ENCODE measurements at regions not wholly inside any gene's neighbourhood (a gene's known extent, or its start where the extent isn't known, plus 50 kb on each side); places are given as distances from the start of the nearest gene placed in this dataset.

DNA sequence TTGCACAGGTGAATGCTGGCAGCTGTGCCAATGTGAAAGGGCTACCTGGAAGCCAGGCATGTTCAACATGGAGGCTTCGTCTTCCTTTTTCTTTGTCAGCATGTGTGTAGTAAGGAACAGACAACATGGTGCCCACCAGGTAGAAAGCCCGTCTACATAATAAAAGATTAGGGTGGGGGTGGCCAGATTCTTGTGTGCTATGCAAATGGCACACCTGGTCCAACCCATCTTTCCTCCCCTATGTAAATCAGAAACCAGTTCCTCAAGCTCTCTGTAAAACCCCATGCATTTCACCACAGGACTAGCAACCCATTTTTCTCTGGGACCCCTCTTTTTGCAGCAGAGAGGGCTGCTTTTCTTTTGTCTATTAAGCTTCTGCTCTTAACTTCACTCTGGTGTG lies 72.3 kb upstream of the ZP4 start:
- Histone ChIP-seq H3K27ac (no peak overlapping the region), H3K4me3 (no peak overlapping the region), H3K4me2 (no peak overlapping the region), H3K9me3 (no peaks in the 10 kb centered on the region), H3K4me1 (no peaks in the 10 kb centered on the region)
- DNase-seq (ENCODE audit: low read depth in 1 of 2, low spot score in 1 of 2) = no peak
- no peak for TF ChIP-seq KDM5A (IDR thresholded peaks at IDR 0.05)
- TF ChIP-seq FOXS1 (CRISPR knock-in tag; IDR thresholded peaks at IDR 0.05) = no peak
- TF ChIP-seq, protein P1, sequence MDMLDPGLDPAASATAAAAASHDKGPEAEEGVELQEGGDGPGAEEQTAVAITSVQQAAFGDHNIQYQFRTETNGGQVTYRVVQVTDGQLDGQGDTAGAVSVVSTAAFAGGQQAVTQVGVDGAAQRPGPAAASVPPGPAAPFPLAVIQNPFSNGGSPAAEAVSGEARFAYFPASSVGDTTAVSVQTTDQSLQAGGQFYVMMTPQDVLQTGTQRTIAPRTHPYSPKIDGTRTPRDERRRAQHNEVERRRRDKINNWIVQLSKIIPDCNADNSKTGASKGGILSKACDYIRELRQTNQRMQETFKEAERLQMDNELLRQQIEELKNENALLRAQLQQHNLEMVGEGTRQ (IDR thresholded peaks at IDR 0.05) = no peak
- TF ChIP-seq TP53 (CRISPR knock-in tag; IDR thresholded peaks at IDR 0.05) = no peak
- TF ChIP-seq, protein P2, sequence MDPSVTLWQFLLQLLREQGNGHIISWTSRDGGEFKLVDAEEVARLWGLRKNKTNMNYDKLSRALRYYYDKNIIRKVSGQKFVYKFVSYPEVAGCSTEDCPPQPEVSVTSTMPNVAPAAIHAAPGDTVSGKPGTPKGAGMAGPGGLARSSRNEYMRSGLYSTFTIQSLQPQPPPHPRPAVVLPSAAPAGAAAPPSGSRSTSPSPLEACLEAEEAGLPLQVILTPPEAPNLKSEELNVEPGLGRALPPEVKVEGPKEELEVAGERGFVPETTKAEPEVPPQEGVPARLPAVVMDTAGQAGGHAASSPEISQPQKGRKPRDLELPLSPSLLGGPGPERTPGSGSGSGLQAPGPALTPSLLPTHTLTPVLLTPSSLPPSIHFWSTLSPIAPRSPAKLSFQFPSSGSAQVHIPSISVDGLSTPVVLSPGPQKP (IDR thresholded peaks at IDR 0.05; ENCODE audit: low read depth, low read length) = no peak
- no peak for ATAC-seq
- 4% methylated on average over 2 of the region's 2 CpGs for WGBS (ENCODE audit: missing lambda C conversion rate)
- FAIRE-seq = no peak
- ChIA-PET CTCF (interaction anchor here (0.7 kb wide), 2 partner anchors 22 to 156 kb away, joined by 3 to 4 read pairs; no protein-coding TSS in a partner anchor), POLR2A (no interaction called here)

DNA sequence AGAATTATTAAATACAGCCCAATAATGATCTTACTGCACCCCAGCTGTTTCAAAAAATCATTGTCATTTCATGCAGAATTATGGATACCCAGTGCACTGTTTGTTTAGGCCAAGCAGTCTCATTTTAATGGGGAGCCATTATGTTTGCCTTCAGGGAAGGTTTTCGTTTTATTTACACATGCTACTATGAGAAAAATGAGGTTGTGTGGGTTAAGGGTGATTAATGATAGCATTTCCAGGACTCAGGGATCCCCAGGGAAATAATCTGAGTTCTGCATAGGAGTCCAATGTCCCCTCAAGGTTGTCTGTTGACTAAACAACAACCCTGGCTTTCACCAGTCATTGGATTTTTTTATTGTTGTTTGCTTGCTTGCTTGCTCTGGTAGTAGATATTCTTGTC lies 71.0 kb upstream of the ZP4 start:
- CTCF ChIA-PET = no interaction called here
- ATAC-seq (no peak), FAIRE-seq (no peak), DNase-seq (ENCODE audit: low read depth in 1 of 2, low spot score in 1 of 2) (no peak)
- Histone ChIP-seq H3K9me3 (no peaks in the 10 kb centered on the region), H3K4me3 (no peak overlapping the region), H3K27ac (no peak overlapping the region), H3K4me1 (no peaks in the 10 kb centered on the region), H3K4me2 (no peak overlapping the region)
- 0% methylated on average over 1 of the region's 1 CpG for WGBS (ENCODE audit: missing lambda C conversion rate)
- no peak for TF ChIP-seq GATA3 (IDR thresholded peaks at IDR 0.05; ENCODE audit: borderline replicate concordance)
- no peak for TF ChIP-seq RNF2 (IDR thresholded peaks at IDR 0.05; ENCODE audit: borderline replicate concordance, low read depth)
- no peak for TF ChIP-seq FOSB (CRISPR knock-in tag; IDR thresholded peaks at IDR 0.05)
- no peak for TF ChIP-seq HOXA7 (CRISPR knock-in tag; IDR thresholded peaks at IDR 0.05)
- no peak for TF ChIP-seq POLR2AphosphoS2 (conservative IDR thresholded peaks at IDR 0.05; ENCODE audit: low read length)
- TF ChIP-seq, protein P2 (IDR thresholded peaks at IDR 0.05; ENCODE audit: low read depth, low read length) = no peak
- no peak for TF ChIP-seq EHF (CRISPR knock-in tag; IDR thresholded peaks at IDR 0.05)
- no peak for TF ChIP-seq FOXS1 (CRISPR knock-in tag; IDR thresholded peaks at IDR 0.05)
- no peak for TF ChIP-seq CBX8 (IDR thresholded peaks at IDR 0.05)
- no peak for TF ChIP-seq HOXB5 (CRISPR knock-in tag; IDR thresholded peaks at IDR 0.05)
- no peak for TF ChIP-seq HOXB13 (CRISPR knock-in tag; IDR thresholded peaks at IDR 0.05; ENCODE audit: low read depth)
- TF ChIP-seq, protein P1 (IDR thresholded peaks at IDR 0.05) = no peak
- no peak for TF ChIP-seq JUN (IDR thresholded peaks at IDR 0.05)
- TF ChIP-seq CBX2 (IDR thresholded peaks at IDR 0.05; ENCODE audit: borderline replicate concordance, low read depth) = no peak
- no peak for TF ChIP-seq KDM1A (IDR thresholded peaks at IDR 0.05; ENCODE audit: low read depth)
- no peak for TF ChIP-seq ZNF302 (CRISPR knock-in tag; IDR thresholded peaks at IDR 0.05)
- TF ChIP-seq HEYL (CRISPR knock-in tag; IDR thresholded peaks at IDR 0.05) = no peak
- no peak for TF ChIP-seq EP300 (IDR thresholded peaks at IDR 0.05)
- POLR2A ChIA-PET = no interaction called here

DNA sequence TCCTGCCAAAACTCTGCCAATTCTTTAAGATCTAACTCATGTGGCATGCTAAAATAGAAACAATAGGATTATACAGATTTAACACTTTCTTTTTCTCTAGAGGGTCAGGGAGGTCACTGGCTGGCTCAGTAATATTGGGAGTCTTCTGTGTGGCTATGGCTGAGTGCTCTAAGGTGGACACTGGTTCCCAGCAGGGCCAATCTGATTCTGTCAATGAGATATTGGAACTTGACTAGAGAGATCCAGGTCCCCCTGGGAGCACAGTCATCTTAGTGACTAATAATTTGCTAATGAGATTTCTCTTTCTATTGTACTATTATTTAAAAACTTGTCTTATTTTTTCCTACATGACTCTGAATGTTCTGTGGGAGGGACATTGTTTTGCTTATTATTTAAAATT lies 69.1 kb upstream of the ZP4 start:
- no peak overlapping the region for H3K27ac ChIP-seq
- FAIRE-seq (no peak), DNase-seq (ENCODE audit: low read depth in 1 of 2, low spot score in 1 of 2) (no peak), ATAC-seq (no peak)
- no peak overlapping the region for H3K4me3 ChIP-seq
- ChIA-PET CTCF (interaction anchor here (1.1 kb wide), 1 partner anchor 96 kb away, joined by 3 read pairs; no protein-coding TSS in a partner anchor), POLR2A (no interaction called here)
- no peaks in the 10 kb centered on the region for H3K4me1 ChIP-seq
- H3K9me3 ChIP-seq = no peaks in the 10 kb centered on the region
- H3K4me2 ChIP-seq = no peak overlapping the region
- TF ChIP-seq, protein P3, sequence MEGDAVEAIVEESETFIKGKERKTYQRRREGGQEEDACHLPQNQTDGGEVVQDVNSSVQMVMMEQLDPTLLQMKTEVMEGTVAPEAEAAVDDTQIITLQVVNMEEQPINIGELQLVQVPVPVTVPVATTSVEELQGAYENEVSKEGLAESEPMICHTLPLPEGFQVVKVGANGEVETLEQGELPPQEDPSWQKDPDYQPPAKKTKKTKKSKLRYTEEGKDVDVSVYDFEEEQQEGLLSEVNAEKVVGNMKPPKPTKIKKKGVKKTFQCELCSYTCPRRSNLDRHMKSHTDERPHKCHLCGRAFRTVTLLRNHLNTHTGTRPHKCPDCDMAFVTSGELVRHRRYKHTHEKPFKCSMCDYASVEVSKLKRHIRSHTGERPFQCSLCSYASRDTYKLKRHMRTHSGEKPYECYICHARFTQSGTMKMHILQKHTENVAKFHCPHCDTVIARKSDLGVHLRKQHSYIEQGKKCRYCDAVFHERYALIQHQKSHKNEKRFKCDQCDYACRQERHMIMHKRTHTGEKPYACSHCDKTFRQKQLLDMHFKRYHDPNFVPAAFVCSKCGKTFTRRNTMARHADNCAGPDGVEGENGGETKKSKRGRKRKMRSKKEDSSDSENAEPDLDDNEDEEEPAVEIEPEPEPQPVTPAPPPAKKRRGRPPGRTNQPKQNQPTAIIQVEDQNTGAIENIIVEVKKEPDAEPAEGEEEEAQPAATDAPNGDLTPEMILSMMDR (IDR thresholded peaks at IDR 0.05) = no peak
- TF ChIP-seq, protein P4, sequence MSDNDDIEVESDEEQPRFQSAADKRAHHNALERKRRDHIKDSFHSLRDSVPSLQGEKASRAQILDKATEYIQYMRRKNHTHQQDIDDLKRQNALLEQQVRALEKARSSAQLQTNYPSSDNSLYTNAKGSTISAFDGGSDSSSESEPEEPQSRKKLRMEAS (IDR thresholded peaks at IDR 0.05) = no peak
- TF ChIP-seq HOXB5 (CRISPR knock-in tag; IDR thresholded peaks at IDR 0.05) = no peak
- TF ChIP-seq NR3C1 (IDR thresholded peaks at IDR 0.05) = no peak
- TF ChIP-seq EHMT2 (IDR thresholded peaks at IDR 0.05; ENCODE audit: low read depth) = no peak
- TF ChIP-seq, protein P5, sequence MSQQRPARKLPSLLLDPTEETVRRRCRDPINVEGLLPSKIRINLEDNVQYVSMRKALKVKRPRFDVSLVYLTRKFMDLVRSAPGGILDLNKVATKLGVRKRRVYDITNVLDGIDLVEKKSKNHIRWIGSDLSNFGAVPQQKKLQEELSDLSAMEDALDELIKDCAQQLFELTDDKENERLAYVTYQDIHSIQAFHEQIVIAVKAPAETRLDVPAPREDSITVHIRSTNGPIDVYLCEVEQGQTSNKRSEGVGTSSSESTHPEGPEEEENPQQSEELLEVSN (IDR thresholded peaks at IDR 0.05; ENCODE audit: borderline replicate concordance, low read depth) = no peak
- no peak for TF ChIP-seq FOXS1 (CRISPR knock-in tag; IDR thresholded peaks at IDR 0.05)
- TF ChIP-seq KDM5A (IDR thresholded peaks at IDR 0.05) = no peak
- no peak for TF ChIP-seq HDAC2 (IDR thresholded peaks at IDR 0.05)
- no peak for TF ChIP-seq POLR2A (IDR thresholded peaks at IDR 0.05; ENCODE audit: low read length)
- TF ChIP-seq MAFK (IDR thresholded peaks at IDR 0.05; ENCODE audit: partially characterized antibody) = no peak
- TF ChIP-seq ZC3H11A (IDR thresholded peaks at IDR 0.05) = no peak
- TF ChIP-seq RARB (CRISPR knock-in tag; IDR thresholded peaks at IDR 0.05) = no peak
